Gastroesophageal sphincter (tissue), 4 donors: ENCODE measurements at regions not wholly inside any gene's neighbourhood (a gene's known extent, or its start where the extent isn't known, plus 50 kb on each side); places are given as distances from the start of the nearest gene placed in this dataset.

Source experiments
- ATAC-seq: fragments of 150-250 bp; one replicate; pipeline ENCODE4 v1.9.1; 2016; ENCODE audit warnings: mild to moderate bottlenecking, moderate library complexity
- H3K27ac ChIP-seq, 4 donors: fragments of 200-600 bp; sonication (generic) in 3 of 4; 1 replicate in 3 of 4; 2 replicates in 1 of 4; pipeline ENCODE4 v1.5.1; 2016 to 2019
- H3K27me3 ChIP-seq: fragments of 200-600 bp; sonication (generic); one replicate; pipeline ENCODE4 v1.5.1; 2019
- H3K36me3 ChIP-seq, 2 donors: fragments of 200-600 bp; sonication (generic); one replicate each; pipeline ENCODE4 v1.5.1; 2019; ENCODE audit warnings: control low read depth in 1 of 2
- H3K4me1 ChIP-seq, 3 donors: fragments of 200-600 bp; sonication (generic); 1 replicate in 2 of 3; 2 replicates in 1 of 3; pipeline ENCODE4 v1.5.1; 2016 to 2019; ENCODE audit warnings: control low read depth in 2 of 3
- H3K4me3 ChIP-seq, 2 donors: fragments of 200-600 bp; sonication (generic); one replicate each; pipeline ENCODE4 v1.5.1; 2019; ENCODE audit warnings: mild to moderate bottlenecking in 1 of 2, moderate library complexity in 1 of 2
- H3K9me3 ChIP-seq, 3 donors: fragments of 200-600 bp; sonication (generic); one replicate each; pipeline ENCODE4 v1.5.1; 2017 to 2019; ENCODE audit warnings: control low read depth in 2 of 3
- CTCF ChIP-seq, 4 experiments: fragments of 200-600 bp in 2 of 4; fragments of 450-650 bp in 2 of 4; sonication (generic) in 1 of 4; IDR thresholded peaks; one replicate each; pipeline ENCODE4 v1.5.1; 2017 to 2019; ENCODE audit warnings: antibody characterized with exemption in 4 of 4, mild to moderate bottlenecking in 2 of 4, moderate library complexity in 2 of 4
- EP300 ChIP-seq: sonication (generic); formaldehyde crosslinking; IDR thresholded peaks from one replicate; pipeline ENCODE4 v1.6.1; 2017; ENCODE audit warnings: antibody characterized with exemption, mild to moderate bottlenecking
- POLR2A ChIP-seq, 2 donors: fragments of 450-650 bp; IDR thresholded peaks; one replicate each; pipeline ENCODE4 v1.6.1; 2017; ENCODE audit warnings: antibody characterized with exemption in 2 of 2, mild to moderate bottlenecking in 2 of 2, moderate library complexity in 1 of 2
- POLR2AphosphoS5 ChIP-seq: sonication (generic); formaldehyde crosslinking; IDR thresholded peaks from one replicate; pipeline ENCODE4 v1.6.1; 2017; ENCODE audit warnings: antibody characterized with exemption
- WGBS, 2 donors: methylation state at CpG; one replicate each; pipeline ENCODE4 v1.1.5; 2018; ENCODE audit warnings: low coverage in 1 of 2; 5-methylcytosine and 5-hydroxymethylcytosine counted together

- no peak for TF ChIP-seq CTCF (IDR thresholded peaks at IDR 0.05)
- no peak for TF ChIP-seq EP300
- no peak for TF ChIP-seq POLR2A (IDR thresholded peaks at IDR 0.05)
- no peak for TF ChIP-seq POLR2AphosphoS5
- Histone ChIP-seq H3K4me1 (no peaks in the 10 kb centered on the region), H3K9me3 (no peaks in the 10 kb centered on the region), H3K36me3 (no peaks in the 10 kb centered on the region), H3K27me3 (no peaks in the 10 kb centered on the region), H3K27ac (no peak overlapping the region), H3K4me3 (no peak overlapping the region)
- no peak for ATAC-seq
- 72 to 91% methylated on average over 3 of the region's 3 CpGs for WGBS, 2 donors
Measured at GRCh38 chr13:50629497-50629896, 214.0 kb downstream of the DLEU7 start.

- H3K9me3 ChIP-seq: no peaks in the 10 kb centered on the region
- no peak for ATAC-seq
- WGBS, 2 donors: 78 to 87% methylated on average over 3 to 4 of the region's 4 CpGs
- H3K27ac ChIP-seq: no peak overlapping the region
- no peaks in the 10 kb centered on the region for H3K36me3 ChIP-seq
- no peak overlapping the region for H3K4me3 ChIP-seq
- TF ChIP-seq CTCF (IDR thresholded peaks at IDR 0.05): no peak
- no peak for TF ChIP-seq POLR2A (IDR thresholded peaks at IDR 0.05)
- TF ChIP-seq POLR2AphosphoS5: no peak
- TF ChIP-seq EP300: no peak
- no peaks in the 10 kb centered on the region for H3K4me1 ChIP-seq
- H3K27me3 ChIP-seq: no peaks in the 10 kb centered on the region
Measured at GRCh38 chr13:50629966-50630365, 213.5 kb downstream of the DLEU7 start.

- Histone ChIP-seq H3K4me1 (no peaks in the 10 kb centered on the region), H3K27me3 (no peaks in the 10 kb centered on the region), H3K4me3 (no peak overlapping the region), H3K27ac (no peak overlapping the region), H3K9me3 (no peaks in the 10 kb centered on the region), H3K36me3 (no peaks in the 10 kb centered on the region)
- no peak for ATAC-seq
- TF ChIP-seq CTCF (IDR thresholded peaks at IDR 0.05) (no peak), POLR2A (IDR thresholded peaks at IDR 0.05) (no peak), POLR2AphosphoS5 (no peak), EP300 (no peak)
- 92% methylated on average over 3 of the region's 3 CpGs; no CpG with 5 or more reads in 1 of the 2 donors for WGBS, 2 donors
Measured at GRCh38 chr13:50631041-50631440, 212.5 kb downstream of the DLEU7 start.

- 80% methylated on average over 2 of the region's 3 CpGs; no CpG with 5 or more reads in 1 of the 2 donors for WGBS, 2 donors
- ATAC-seq: no peak
- Histone ChIP-seq H3K4me3 (no peak overlapping the region), H3K27me3 (no peaks in the 10 kb centered on the region), H3K9me3 (no peaks in the 10 kb centered on the region), H3K4me1 (no peaks in the 10 kb centered on the region), H3K27ac (no peak overlapping the region), H3K36me3 (no peaks in the 10 kb centered on the region)
- TF ChIP-seq CTCF (IDR thresholded peaks at IDR 0.05) (no peak), POLR2AphosphoS5 (no peak), EP300 (no peak), POLR2A (IDR thresholded peaks at IDR 0.05) (no peak)
Measured at GRCh38 chr13:50634339-50634738, 209.2 kb downstream of the DLEU7 start.

GRCh38 chr13:50635504-50635903 is 208.0 kb downstream of the DLEU7 start:
- no peak for TF ChIP-seq POLR2AphosphoS5
- no peak for TF ChIP-seq POLR2A (IDR thresholded peaks at IDR 0.05)
- no peak for TF ChIP-seq EP300
- TF ChIP-seq CTCF (IDR thresholded peaks at IDR 0.05): no peak
- ATAC-seq: peak; percentile 89
- Histone ChIP-seq H3K27me3 (no peaks in the 10 kb centered on the region), H3K36me3 (no peaks in the 10 kb centered on the region), H3K27ac (peak overlapping the region in 1 of 4 donors; percentile 32), H3K4me3 (no peak overlapping the region), H3K9me3 (no peaks in the 10 kb centered on the region), H3K4me1 (no peaks in the 10 kb centered on the region)
- 29 to 59% methylated on average over 3 of the region's 3 CpGs for WGBS, 2 donors
